ENCODE measurements at regions not wholly inside any gene's neighbourhood (a gene's known extent, or its start where the extent isn't known, plus 50 kb on each side); places are given as distances from the start of the nearest gene placed in this dataset.

GRCh38 chr14:51318813-51319597, 79.0 kb downstream of the TMX1 start:
- Histone ChIP-seq H4K20me1 (ENCODE audit: insufficient read depth) (no peaks in the 10 kb centered on the region), H3K9ac (no peak overlapping the region), H3K79me2 (ENCODE audit: insufficient read depth) (no peaks in the 10 kb centered on the region), H3K4me1 (ENCODE audit: control insufficient read depth in 1 of 2, insufficient read depth in 2 of 2, low read depth in 1 of 2, low read length in 1 of 2) (peaks cover 4 to 7% of the 10 kb centered on the region in 2 experiments; a peak in 2 of 4 replicates), H3F3A (replicated peaks; ENCODE audit: insufficient read depth) (peaks cover 4% of the 10 kb centered on the region), H3K36me3 (replicated peaks in 1 of 2; ENCODE audit: control insufficient read depth in 1 of 2, insufficient read depth in 2 of 2, low read length in 1 of 2) (no peaks in the 10 kb centered on the region), H3K27me3 (ENCODE audit: insufficient read depth) (no peaks in the 10 kb centered on the region), H2AFZ (ENCODE audit: low read depth) (no peak overlapping the region), H3K9me3 (no peaks in the 10 kb centered on the region), H3K27ac (ENCODE audit: low read depth in 2 of 2, low read length in 1 of 2) (peak overlapping the region in 1 of 2 experiments; percentile 36; a peak in 2 of 4 replicates), H3K4me2 (no peak overlapping the region), H3K4me3 (ENCODE audit: low read depth in 2 of 2, low read length in 1 of 2) (no peak overlapping the region), H3K9me2 (no peaks in the 10 kb centered on the region)
- 87% methylated on average over 6 of the region's 6 CpGs for WGBS (ENCODE audit: low lambda C conversion rate)
- ChIA-PET POLR2A (no interaction called here), CTCF (no interaction called here)
- DNase-seq: no peak
- TF ChIP-seq ELF1 (IDR thresholded peaks at IDR 0.05) (no peak), CTCF (IDR thresholded peaks at IDR 0.05) (no peak), ZBTB33 (IDR thresholded peaks at IDR 0.05; ENCODE audit: borderline replicate concordance, low read depth) (no peak)

- TF ChIP-seq POLR2AphosphoS5 (IDR thresholded peaks at IDR 0.05; ENCODE audit: low read depth, low read length): no peak
- no peak for TF ChIP-seq RFX5 (IDR thresholded peaks at IDR 0.05; ENCODE audit: low read length)
- TF ChIP-seq EZH2phosphoT487 (IDR thresholded peaks at IDR 0.05; ENCODE audit: borderline replicate concordance, low read depth): no peak
- no peak for TF ChIP-seq NFIC (IDR thresholded peaks at IDR 0.05; ENCODE audit: borderline replicate concordance)
- TF ChIP-seq FOSL2 (IDR thresholded peaks at IDR 0.05; ENCODE audit: borderline replicate concordance, low read depth): no peak
- no peak for TF ChIP-seq MEF2A (IDR thresholded peaks at IDR 0.05; ENCODE audit: borderline replicate concordance, low read depth)
- no peak for TF ChIP-seq USF1 (IDR thresholded peaks at IDR 0.05; ENCODE audit: borderline replicate concordance, low read depth)
- Histone ChIP-seq H3K9me3 (no peaks in the 10 kb centered on the region), H3K27me3 (ENCODE audit: insufficient read depth) (no peaks in the 10 kb centered on the region), H3K4me2 (no peak overlapping the region), H3K27ac (ENCODE audit: low read depth in 2 of 2, low read length in 1 of 2) (no peak overlapping the region), H3K36me3 (replicated peaks in 1 of 2; ENCODE audit: control insufficient read depth in 1 of 2, insufficient read depth in 2 of 2, low read length in 1 of 2) (no peaks in the 10 kb centered on the region), H3K9ac (no peak overlapping the region), H3K9me2 (no peaks in the 10 kb centered on the region), H3K4me3 (ENCODE audit: low read depth in 2 of 2, low read length in 1 of 2) (no peak overlapping the region), H3K79me2 (ENCODE audit: insufficient read depth) (no peaks in the 10 kb centered on the region), H4K20me1 (ENCODE audit: insufficient read depth) (no peaks in the 10 kb centered on the region), H2AFZ (ENCODE audit: low read depth) (no peak overlapping the region), H3K4me1 (ENCODE audit: control insufficient read depth in 1 of 2, insufficient read depth in 2 of 2, low read depth in 1 of 2, low read length in 1 of 2) (peaks cover 0 to 7% of the 10 kb centered on the region in 2 experiments; a peak in 1 of 4 replicates), H3F3A (replicated peaks; ENCODE audit: insufficient read depth) (peaks cover under 1% of the 10 kb centered on the region)
- no peak for DNase-seq
- ChIA-PET POLR2A (no interaction called here), CTCF (interaction anchor here (1.5 kb wide), 1 partner anchor 14 kb away, joined by 3 read pairs; no protein-coding TSS in a partner anchor)
- WGBS (ENCODE audit: low lambda C conversion rate): 95% methylated on average over 3 of the region's 3 CpGs
These were observed 81.0 kb downstream of the TMX1 start for GRCh38 chr14:51321036-51321435.

Data from SK-N-SH (cell line).